Dermis microvascular lymphatic vessel endothelial cell (primary cell): ENCODE measurements at regions not wholly inside any gene's neighbourhood (a gene's known extent, or its start where the extent isn't known, plus 50 kb on each side); places are given as distances from the start of the nearest gene placed in this dataset.
A peak's percentile ranks its signal among the peaks of the same experiment; 100 is the strongest.

Source experiments
- DNase-seq, 2 donors: peaks; one replicate each; pipeline versions ENCODE4 v3.0.0 to v3.0.0-alpha.2; 2010; ENCODE audit warnings: low read depth in 2 of 2

DNA sequence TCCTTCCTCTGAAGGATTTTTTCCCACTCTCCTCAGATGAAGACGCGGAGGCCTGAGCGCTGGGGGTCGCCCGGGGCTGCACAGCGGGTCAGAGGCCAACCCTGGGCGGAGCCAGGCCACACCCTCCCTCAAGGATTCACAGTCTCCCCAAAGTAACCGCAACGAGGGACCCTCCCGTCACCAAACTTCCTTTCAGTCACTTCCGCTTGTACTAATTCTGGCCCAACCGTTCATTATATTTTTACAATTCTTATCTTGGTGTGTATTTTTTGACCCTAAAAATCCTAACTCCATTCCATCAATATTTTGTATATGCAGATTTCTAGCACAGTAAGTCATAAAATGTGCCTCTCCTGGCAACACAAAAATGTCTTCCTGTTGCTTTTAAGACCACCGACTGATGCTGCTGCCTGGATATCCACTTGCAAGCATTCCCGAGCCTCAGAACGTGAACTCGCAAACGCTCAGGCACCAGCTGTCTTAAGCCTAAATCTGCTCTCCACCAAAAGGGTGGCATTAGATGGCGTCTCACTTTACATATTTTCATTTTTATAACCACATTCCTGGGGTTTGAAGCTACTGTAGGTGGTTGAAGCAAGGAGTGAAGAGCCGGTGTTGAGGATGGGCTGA, 128.0 kb downstream of the DLL1 start:
- DNase-seq = no peak

GRCh38 chr6:170162011-170162774, 128.7 kb downstream of the DLL1 start:
- DNase-seq = no peak

DNA sequence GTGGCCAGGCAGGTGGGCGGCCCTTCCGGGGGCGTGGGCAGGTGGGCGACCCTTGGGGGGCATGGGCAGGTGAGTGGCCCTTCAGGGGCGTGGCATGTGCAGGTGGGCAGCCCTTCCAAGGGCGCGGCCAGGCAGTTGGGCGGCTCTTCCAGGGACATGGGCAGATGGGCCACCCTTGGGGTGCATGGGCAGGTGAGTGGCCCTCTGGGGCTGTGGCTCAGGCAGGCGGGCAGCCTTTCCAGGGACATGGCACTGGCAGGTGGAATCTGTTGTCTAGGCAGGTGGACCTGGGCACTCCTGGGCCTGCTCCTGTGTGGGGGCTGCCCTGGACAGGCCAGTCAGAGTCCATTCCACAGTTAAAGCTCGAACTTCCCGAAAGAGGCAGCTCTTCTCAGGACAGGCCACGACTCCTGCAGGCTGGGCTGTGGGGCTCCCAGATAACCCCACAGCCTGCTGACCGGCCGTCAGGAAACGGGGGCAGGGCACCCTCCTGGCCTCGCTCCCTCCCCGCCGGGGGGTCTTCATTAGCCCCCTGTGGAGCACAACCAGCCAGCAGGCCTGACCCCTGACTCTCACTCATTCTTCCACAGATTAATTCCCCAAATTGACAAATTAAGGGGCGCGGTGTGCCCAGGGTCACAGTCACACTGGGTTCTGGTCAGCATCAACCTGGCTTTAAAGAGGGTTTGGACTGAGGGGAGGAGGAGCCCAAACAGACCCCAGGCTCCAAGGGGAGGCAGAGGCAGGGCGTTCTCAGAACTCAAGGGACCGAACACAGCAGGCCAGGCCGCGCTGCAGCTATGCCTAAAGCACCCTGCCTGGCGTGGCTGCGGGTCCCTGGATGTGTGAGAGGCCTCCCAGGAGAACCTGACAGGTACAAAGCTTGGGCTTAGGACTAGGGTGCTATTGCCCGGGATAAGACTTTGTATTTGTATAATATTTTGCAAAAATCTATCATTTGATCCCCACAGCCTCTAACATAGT, 130.0 kb downstream of the DLL1 start:
- DNase-seq = no peak

DNA sequence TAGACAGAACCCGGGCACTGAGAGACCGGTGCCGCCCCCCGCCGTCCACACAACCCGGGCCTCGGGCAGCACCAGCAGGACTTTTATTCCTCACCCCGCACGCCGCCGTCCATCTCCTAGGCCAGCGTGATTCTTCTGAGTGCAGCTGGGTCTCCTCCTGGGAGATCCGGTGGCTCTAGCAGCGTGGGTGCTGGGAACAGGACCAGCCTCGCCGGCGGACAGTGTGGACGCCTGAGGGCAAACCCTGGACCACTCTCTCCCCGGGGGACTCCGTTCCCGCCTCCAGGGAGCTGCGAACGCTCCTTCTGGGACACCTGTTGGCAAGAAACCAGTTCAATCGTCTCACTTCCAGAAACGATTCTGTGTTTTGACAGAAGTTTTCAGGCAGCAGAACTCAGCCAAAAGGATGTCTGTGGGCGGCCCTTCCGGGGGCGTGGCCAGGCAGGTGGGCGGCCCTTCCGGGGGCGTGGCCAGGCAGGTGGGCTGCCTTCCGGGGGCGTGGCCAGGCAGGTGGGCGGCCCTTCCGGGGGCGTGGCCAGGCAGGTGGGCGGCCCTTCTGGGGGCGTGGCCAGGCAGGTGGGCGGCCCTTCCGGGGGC, 130.7 kb downstream of the DLL1 start:
- no peak for DNase-seq

DNA sequence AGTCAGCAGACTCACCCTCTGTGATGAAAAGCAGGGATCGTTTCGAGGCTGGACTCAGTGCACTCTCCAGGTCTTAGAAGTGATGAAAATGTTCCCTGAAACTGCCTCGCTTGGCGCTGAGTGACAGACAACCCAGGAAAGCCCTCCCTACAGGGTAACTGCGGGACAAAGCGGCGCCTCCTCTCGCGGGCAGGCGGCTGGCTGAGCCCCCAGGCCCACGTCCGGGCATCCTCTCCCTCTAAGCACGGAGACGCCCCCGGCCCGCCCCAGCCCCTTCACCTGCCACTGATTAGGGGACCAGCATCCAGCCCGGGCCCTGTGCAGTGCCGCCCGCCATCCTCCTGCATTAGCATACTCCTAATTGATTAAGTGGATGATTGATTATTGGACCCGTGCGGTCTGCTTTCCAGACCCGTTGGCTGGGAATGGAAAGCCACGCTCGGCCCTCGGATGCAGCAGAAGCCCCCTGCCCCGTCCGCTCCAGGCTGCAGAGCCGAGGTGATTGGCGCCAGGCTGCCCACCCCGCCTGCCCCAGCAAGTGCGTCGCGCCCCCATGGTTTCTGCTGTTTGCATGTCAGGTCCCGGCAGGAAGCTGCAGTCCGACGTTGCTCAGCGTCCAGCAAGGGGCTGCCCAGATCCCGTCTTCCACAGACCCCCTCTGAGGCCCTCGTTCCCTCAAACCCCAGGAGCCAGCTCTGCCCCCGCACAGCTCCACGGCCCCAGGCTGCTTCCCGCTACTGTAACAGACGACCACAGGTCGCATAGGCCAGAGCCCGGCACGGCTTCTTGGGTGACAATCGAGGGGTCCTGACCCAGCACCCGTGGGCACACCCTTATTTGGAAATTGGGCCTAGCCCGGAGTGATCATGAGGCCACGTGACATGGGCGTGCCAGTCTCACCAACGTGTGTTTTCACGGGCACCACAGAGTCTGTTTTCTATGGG, 131.6 kb downstream of the DLL1 start:
- no peak for DNase-seq

DNA sequence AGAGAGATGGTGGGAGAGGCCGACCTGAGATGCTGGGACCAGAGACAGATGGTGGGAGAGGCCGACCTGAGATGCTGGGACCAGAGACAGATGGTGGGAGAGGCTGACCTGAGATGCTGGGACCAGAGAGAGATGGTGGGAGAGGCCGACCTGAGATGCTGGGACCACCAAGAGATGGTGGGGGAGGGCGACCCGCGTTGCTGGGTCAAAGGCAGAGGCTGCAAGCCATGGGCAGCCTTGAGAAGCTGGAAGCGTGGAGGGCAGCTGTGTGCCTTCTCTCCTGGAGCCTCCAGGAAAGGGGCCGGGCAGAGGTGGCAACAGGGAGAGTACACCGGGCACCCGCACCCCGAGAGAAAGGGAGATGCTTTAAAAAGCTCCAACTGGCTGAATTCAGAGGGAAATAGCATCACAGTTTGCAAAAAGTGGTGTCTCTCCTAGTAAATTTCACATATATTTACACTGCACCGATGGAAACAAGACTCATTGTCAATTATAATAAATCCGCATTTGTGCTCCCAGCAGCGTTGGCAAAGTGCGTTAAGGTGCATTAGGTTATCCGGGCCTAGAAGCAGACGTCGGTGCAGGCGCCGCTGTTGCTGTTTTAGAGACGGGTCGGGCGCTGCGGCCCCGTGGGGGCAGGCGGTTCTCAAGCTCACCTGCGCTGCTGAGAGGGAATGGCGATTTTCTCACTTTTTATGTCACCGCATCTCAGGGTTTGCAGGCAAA, 132.4 kb downstream of the DLL1 start:
- DNase-seq = no peak

GRCh38 chr6:170157567-170158218, 133.2 kb downstream of the DLL1 start:
- DNase-seq = no peak

GRCh38 chr6:170156448-170157375, 134.2 kb downstream of the DLL1 start:
- no peak for DNase-seq

- DNase-seq = no peak
These were observed 135.2 kb downstream of the DLL1 start for GRCh38 chr6:170155464-170156196.

DNA sequence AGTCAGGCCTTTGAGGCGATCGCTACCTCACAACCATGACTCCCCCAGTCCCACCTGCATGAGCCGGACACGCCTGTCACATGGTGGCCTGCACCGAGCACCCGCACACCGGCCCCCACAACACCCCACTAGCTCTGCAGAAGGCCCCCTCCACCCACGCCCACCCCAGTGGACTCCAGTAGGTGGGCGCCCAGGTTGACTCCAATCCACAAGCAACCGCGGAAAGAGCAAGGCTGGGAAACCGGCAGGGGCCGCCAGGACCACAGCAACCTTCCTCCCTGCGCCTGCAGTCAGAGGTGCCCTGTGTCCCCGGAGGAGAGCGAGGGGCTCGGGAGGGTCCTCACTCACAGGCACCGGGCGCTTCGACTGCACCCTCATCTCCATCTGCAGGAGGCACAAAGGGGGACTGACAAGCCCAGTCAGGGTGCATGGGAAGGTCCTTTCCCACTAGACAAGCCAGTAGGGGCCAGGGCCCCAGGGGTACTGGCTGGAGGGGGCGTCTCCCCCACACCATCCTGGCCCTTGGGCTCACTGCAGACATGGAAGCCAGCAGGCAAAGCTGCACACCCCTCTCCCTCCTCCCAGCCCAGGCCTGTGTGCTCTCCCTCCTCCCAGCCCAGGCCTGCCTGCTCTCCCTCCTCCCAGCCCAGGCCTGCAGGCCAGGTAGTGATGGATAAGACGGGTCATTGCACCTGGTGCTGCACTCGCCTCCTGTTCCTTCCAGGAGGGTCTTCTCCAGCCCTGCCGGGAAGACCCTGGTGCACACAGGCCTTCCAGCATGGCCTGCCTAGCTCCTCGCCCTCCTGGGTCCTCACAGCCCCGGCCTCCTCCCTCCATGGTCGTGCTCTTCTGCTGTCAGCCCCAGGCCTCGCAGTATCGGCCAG, 137.2 kb downstream of the DLL1 start:
- no peak for DNase-seq

DNA sequence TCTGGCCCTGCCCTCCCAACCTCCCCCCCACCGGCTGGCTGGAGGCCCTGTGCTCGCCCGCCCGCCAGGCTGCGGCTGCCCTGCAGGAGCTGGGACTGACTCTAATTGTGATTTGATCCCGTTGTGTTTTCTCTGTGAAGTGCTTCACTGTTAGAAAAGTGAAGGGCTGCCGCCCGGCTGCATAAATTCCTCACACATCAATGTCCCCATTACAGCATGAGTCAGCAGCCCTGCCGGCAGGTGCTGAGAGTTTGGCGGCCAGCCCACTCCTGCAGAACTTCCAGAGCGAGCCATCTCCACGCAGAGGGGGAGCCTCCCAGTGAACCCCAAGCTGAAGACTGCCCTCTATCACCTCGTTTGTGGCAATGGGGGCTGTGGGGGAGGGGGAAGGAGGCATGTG, 137.9 kb downstream of the DLL1 start:
- peak; percentile 27 to 43 for DNase-seq

- DNase-seq = peak in 1 of 2 donors; percentile 15
These were observed 138.6 kb downstream of the DLL1 start for GRCh38 chr6:170152124-170152926.

DNA sequence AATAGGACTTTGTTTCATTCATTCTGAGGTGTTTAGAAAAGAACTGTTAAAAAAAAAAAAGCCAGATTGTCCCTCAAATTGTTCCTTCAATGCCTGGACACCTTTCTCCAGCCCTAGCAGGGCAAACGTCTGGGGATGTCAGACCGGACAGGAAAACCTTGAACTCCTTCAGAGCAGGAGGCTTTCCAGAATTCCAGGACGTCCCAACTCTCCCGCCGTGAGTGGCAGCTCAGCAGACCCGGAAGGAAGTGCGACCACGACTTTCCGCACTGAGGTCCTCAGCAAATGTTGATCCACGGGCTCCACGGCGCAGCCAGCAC, 139.1 kb downstream of the DLL1 start:
- no peak for DNase-seq

DNA sequence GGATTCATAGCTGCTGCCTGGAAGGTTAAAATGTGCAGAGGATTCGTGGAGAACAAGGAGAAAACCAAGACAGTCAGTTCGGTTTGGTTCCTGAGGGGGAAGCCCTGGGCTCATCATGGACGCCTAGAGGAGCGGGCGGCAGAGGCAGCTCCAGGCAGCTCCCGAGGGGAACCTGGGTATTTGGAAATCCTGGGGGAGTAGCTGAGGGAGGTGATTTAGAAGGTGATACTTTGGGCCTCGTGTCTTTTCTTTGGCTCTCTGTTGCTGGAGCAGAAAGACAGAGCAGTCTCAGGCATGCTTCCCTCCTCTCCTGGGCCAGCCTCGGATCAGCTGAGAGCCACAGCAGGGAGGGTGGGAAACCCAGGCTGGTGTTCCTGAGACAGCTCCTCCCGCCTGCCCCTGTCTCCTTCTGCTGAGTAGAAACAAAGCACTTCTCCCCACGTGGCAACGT, 139.5 kb downstream of the DLL1 start:
- DNase-seq = no peak

DNA sequence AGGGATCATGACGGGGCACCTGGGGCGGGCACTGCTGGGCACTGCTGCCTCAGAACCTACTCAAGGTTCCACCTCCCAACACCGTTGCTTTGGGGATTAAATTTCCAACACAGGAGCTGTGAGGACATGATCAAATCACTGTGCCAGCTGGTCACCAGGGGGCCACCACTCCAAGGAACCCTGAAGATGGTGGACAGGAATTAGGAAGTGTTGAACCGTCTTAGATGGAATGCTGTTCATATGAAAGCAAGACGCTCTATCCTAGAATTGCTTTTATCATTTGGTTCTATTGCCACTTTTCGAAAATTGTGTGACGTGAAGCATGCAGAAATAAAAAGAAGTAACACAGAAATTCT, 140.3 kb downstream of the DLL1 start:
- no peak for DNase-seq
